H1 (cell line): ENCODE measurements at regions not wholly inside any gene's neighbourhood (a gene's known extent, or its start where the extent isn't known, plus 50 kb on each side); places are given as distances from the start of the nearest gene placed in this dataset.
"Not testable (repeated sequence)": the region's sequence is repeated elsewhere in the genome, so short reads cannot be mapped to it uniquely, and the experiment has no call there.

ENCODE experiments used
- CTCF ChIA-PET: fragments of 300-600 bp; sonication (Branson Sonifier 250); formaldehyde crosslinking; loops from one replicate; lab custom pipeline; 2021; ENCODE audit not compliant: partially characterized antibody; lab: Charles Lee
- POLR2A ChIA-PET: fragments of 300-600 bp; sonication (Branson Sonifier 250); formaldehyde crosslinking; loops from one replicate; lab custom pipeline; 2021; ENCODE audit warnings: inconsistent platforms; ENCODE audit not compliant: partially characterized antibody; lab: Charles Lee
- DNase-seq, 2 experiments: peaks; one replicate each; pipeline versions ENCODE4 v3.0.0 to v3.0.0-alpha.2; 2010 to 2022; ENCODE audit warnings: low spot score in 2 of 2, low read depth in 1 of 2, mixed read lengths in 1 of 2
- FAIRE-seq: peaks from 2 replicates; lab custom pipeline; 2011; peaks lifted over from hg19 to GRCh38; lab: Jason Lieb, UNC
- H2AFZ ChIP-seq: 2 replicates; pipeline ENCODE4 v1.8.1; 2012; ENCODE audit warnings: low read length, inconsistent platforms
- H2AK5ac ChIP-seq: 2 replicates; pipeline ENCODE4 v1.6.1; 2013; ENCODE audit warnings: low read depth, low read length
- H2BK120ac ChIP-seq: replicated peaks from 2 replicates; pipeline ENCODE3; 2013; ENCODE audit warnings: low read depth, low read length, inconsistent platforms
- H2BK12ac ChIP-seq: 2 replicates; pipeline ENCODE4 v1.6.1; 2013; ENCODE audit warnings: low read depth, low read length
- H2BK15ac ChIP-seq: 2 replicates; pipeline ENCODE4 v1.6.1; 2013; ENCODE audit warnings: low read length
- H2BK20ac ChIP-seq: 2 replicates; pipeline ENCODE4 v1.6.1; 2013; ENCODE audit warnings: low read length
- H2BK5ac ChIP-seq: 2 replicates; pipeline ENCODE4 v1.6.1; 2013; ENCODE audit warnings: low read depth, low read length
- H3K14ac ChIP-seq: 2 replicates; pipeline ENCODE4 v1.6.1; 2013; ENCODE audit warnings: inconsistent platforms; ENCODE audit not compliant: insufficient read length
- H3K18ac ChIP-seq: 2 replicates; pipeline ENCODE4 v1.6.1; 2013; ENCODE audit warnings: low read length; ENCODE audit errors: extremely low read depth
- H3K23ac ChIP-seq: 2 replicates; pipeline ENCODE4 v1.6.1; 2013; ENCODE audit warnings: inconsistent platforms; ENCODE audit not compliant: insufficient read length
- H3K23me2 ChIP-seq: 2 replicates; pipeline ENCODE4 v1.6.1; 2013; ENCODE audit warnings: low read depth, low read length
- H3K27ac ChIP-seq: 2 replicates; pipeline ENCODE4 v1.6.1; 2011; ENCODE audit warnings: low read depth, low read length, inconsistent platforms
- H3K27me3 ChIP-seq, 4 experiments: replicated peaks in 1 of 4; 1 replicate in 1 of 4; 2 replicates in 3 of 4; pipeline versions ENCODE4 v1.6.1 to v1.8.1; 2011 to 2013; ENCODE audit warnings: low read length in 3 of 4, mild to moderate bottlenecking in 3 of 4, inconsistent platforms in 2 of 4, mixed read lengths in 2 of 4, moderate library complexity in 1 of 4; ENCODE audit not compliant: control insufficient read depth in 3 of 4, insufficient read depth in 3 of 4; ENCODE audit errors: extremely low read depth in 1 of 4
- H3K36me3 ChIP-seq, 4 experiments: 2 replicates each; pipeline versions ENCODE4 v1.6.1 to v1.8.1; 2011 to 2013; ENCODE audit warnings: mild to moderate bottlenecking in 4 of 4, low read length in 3 of 4, moderate library complexity in 2 of 4, control low read depth in 1 of 4, inconsistent platforms in 1 of 4; ENCODE audit not compliant: insufficient read depth in 4 of 4, control insufficient read depth in 2 of 4
- H3K4ac ChIP-seq: replicated peaks from 2 replicates; pipeline ENCODE3; 2013; ENCODE audit warnings: low read length, low read depth, mixed read lengths, inconsistent platforms; ENCODE audit not compliant: insufficient read length
- H3K4me1 ChIP-seq, 4 experiments: replicated peaks in 1 of 4; 1 replicate in 1 of 4; 2 replicates in 3 of 4; pipeline versions ENCODE4 v1.6.1 to v1.8.1; 2011 to 2013; ENCODE audit warnings: low read length in 3 of 4, inconsistent platforms in 2 of 4, mixed read lengths in 1 of 4; ENCODE audit not compliant: insufficient read depth in 4 of 4, control insufficient read depth in 3 of 4
- H3K4me2 ChIP-seq, 2 experiments: 2 replicates each; pipeline versions ENCODE4 v1.6.1 to v1.8.1; 2011 to 2013; ENCODE audit warnings: low read depth in 2 of 2, low read length in 2 of 2, control low read depth in 1 of 2, inconsistent platforms in 1 of 2, mild to moderate bottlenecking in 1 of 2; ENCODE audit not compliant: insufficient read depth in 1 of 2
- H3K4me3 ChIP-seq, 4 experiments: fragments of 200-600, 300-600 bp in 1 of 4; sonication (generic), shearing (Covaris generic), sonication (Bioruptor Twin) in 1 of 4; 2 replicates each; pipeline versions ENCODE4 v1.5.1 to v1.8.1; 2011 to 2016; ENCODE audit warnings: low read length in 4 of 4, low read depth in 3 of 4, control low read depth in 2 of 4, inconsistent platforms in 2 of 4, mild to moderate bottlenecking in 2 of 4, mixed read lengths in 1 of 4, moderate library complexity in 1 of 4; ENCODE audit not compliant: insufficient read depth in 2 of 4; ENCODE audit errors: extremely low read depth in 1 of 4
- H3K56ac ChIP-seq: replicated peaks from 2 replicates; pipeline ENCODE3; 2013; ENCODE audit warnings: low read depth, mild to moderate bottlenecking, mixed read lengths, low read length, inconsistent platforms; ENCODE audit not compliant: insufficient read length
- H3K79me1 ChIP-seq: 2 replicates; pipeline ENCODE4 v1.6.1; 2013; ENCODE audit warnings: low read depth, low read length, control low read depth
- H3K79me2 ChIP-seq, 2 experiments: 2 replicates each; pipeline versions ENCODE4 v1.6.1 to v1.8.1; 2012 to 2013; ENCODE audit warnings: low read length in 2 of 2, mild to moderate bottlenecking in 2 of 2, inconsistent platforms in 1 of 2; ENCODE audit not compliant: insufficient read depth in 2 of 2, control insufficient read depth in 1 of 2
- H3K9ac ChIP-seq, 4 experiments: replicated peaks in 1 of 4; 1 replicate in 1 of 4; 2 replicates in 3 of 4; pipeline versions ENCODE4 v1.6.1 to v1.8.1; 2011 to 2013; ENCODE audit warnings: low read depth in 3 of 4, low read length in 3 of 4, control low read depth in 2 of 4, mild to moderate bottlenecking in 2 of 4, moderate library complexity in 2 of 4, inconsistent platforms in 1 of 4; ENCODE audit errors: extremely low read depth in 1 of 4
- H3K9me3 ChIP-seq, 2 experiments: 2 replicates each; pipeline versions ENCODE4 v1.6.1 to v1.8.1; 2012 to 2013; ENCODE audit warnings: mild to moderate bottlenecking in 2 of 2, moderate library complexity in 2 of 2, control low read depth in 1 of 2, inconsistent platforms in 1 of 2, low read depth in 1 of 2, low read length in 1 of 2, mixed read lengths in 1 of 2; ENCODE audit not compliant: insufficient read depth in 2 of 2
- H4K20me1 ChIP-seq, 2 experiments: replicated peaks in 1 of 2; 2 replicates each; pipeline versions ENCODE3 to v1.8.1; 2011 to 2013; ENCODE audit warnings: inconsistent platforms in 2 of 2, low read length in 2 of 2, mild to moderate bottlenecking in 1 of 2; ENCODE audit not compliant: insufficient read depth in 2 of 2, control insufficient read depth in 1 of 2
- H4K5ac ChIP-seq: 2 replicates; pipeline ENCODE4 v1.6.1; 2013; ENCODE audit warnings: low read length, low read depth, mixed read lengths, inconsistent platforms; ENCODE audit not compliant: insufficient read length
- H4K8ac ChIP-seq: 2 replicates; pipeline ENCODE4 v1.8.0; 2013; ENCODE audit warnings: mild to moderate bottlenecking, moderate library complexity, low read length, inconsistent platforms; ENCODE audit not compliant: insufficient read depth; ENCODE audit errors: extremely low read depth
- H4K91ac ChIP-seq: replicated peaks from 2 replicates; pipeline ENCODE3; 2013; ENCODE audit warnings: low read length, mixed read lengths, inconsistent platforms; ENCODE audit not compliant: insufficient read length
- WGBS, 2 experiments: shearing (Covaris generic) in 1 of 2; methylation state at CpG; one replicate each; pipeline versions ENCODE4 v1.1.6 to v1.1.7; 2013 to 2015; ENCODE audit warnings: low lambda C conversion rate in 2 of 2, mixed read lengths in 2 of 2, inconsistent platforms in 1 of 2, low coverage in 1 of 2, missing lambda C conversion rate in 1 of 2; ENCODE audit not compliant: insufficient replicate concordance in 2 of 2, insufficient coverage in 1 of 2, insufficient read length in 1 of 2; ENCODE audit errors: extremely low coverage in 1 of 2, missing lambda C conversion rate in 1 of 2; 5-methylcytosine and 5-hydroxymethylcytosine counted together

- H4K5ac ChIP-seq, H3K27me3 ChIP-seq, H3K9ac ChIP-seq, H3K9me3 ChIP-seq, H3K4me1 ChIP-seq, H4K91ac ChIP-seq, H3K79me2 ChIP-seq, H3K18ac ChIP-seq, H3K23ac ChIP-seq, H3K27ac ChIP-seq, H3K79me1 ChIP-seq, H2BK15ac ChIP-seq, H3K36me3 ChIP-seq, H4K20me1 ChIP-seq, H4K8ac ChIP-seq, H3K4ac ChIP-seq, H3K4me3 ChIP-seq, H3K56ac ChIP-seq, H2AFZ ChIP-seq, H3K14ac ChIP-seq, CTCF ChIA-PET, H3K23me2 ChIP-seq, H2BK120ac ChIP-seq, H2BK20ac ChIP-seq, H2BK12ac ChIP-seq, H3K4me2 ChIP-seq, FAIRE-seq, H2AK5ac ChIP-seq, DNase-seq, POLR2A ChIA-PET, H2BK5ac ChIP-seq: not testable (repeated sequence)
- WGBS, 2 experiments, result 84% methylated on average over 17 of the region's 21 CpGs; no CpG with 5 or more reads in 1 of the 2 experiments
These were observed 152.4 kb upstream of the KCNQ5 start for GRCh38 chr6:72469406-72469983.
